GM23338 (cell line): ENCODE measurements at regions not wholly inside any gene's neighbourhood (a gene's known extent, or its start where the extent isn't known, plus 50 kb on each side); places are given as distances from the start of the nearest gene placed in this dataset.

Experiments
- ATAC-seq: fragments of 200-7000 bp; cut with Tn5 transposase; 3 replicates; pipeline ENCODE4 v1.9.1; 2020
- DNase-seq: peaks from one replicate; pipeline ENCODE4 v3.0.0-alpha.2; 2015; ENCODE audit warnings: low spot score
- H2AFZ ChIP-seq: fragments of 200-600 bp; sonication (generic); 2 replicates; pipeline ENCODE4 v1.8.0; 2016; ENCODE audit warnings: antibody characterized with exemption, mild to moderate bottlenecking, moderate library complexity
- H3F3A ChIP-seq: fragments of 200-600 bp; sonication (generic); replicated peaks from 2 replicates; pipeline ENCODE4 v1.8.0; 2017; ENCODE audit warnings: antibody characterized with exemption, mixed run types, low read depth
- H3K27ac ChIP-seq: fragments of 200-600 bp; sonication (generic); 2 replicates; pipeline ENCODE4 v1.6.1; 2016; ENCODE audit warnings: low read depth
- H3K27me3 ChIP-seq: fragments of 200-600 bp; sonication (generic); 2 replicates; pipeline ENCODE4 v1.8.0; 2016; ENCODE audit warnings: mild to moderate bottlenecking, mixed run types, moderate library complexity; ENCODE audit not compliant: insufficient read depth
- H3K36me3 ChIP-seq: fragments of 200-600 bp; sonication (generic); 2 replicates; pipeline ENCODE4 v1.8.0; 2016; ENCODE audit warnings: mild to moderate bottlenecking; ENCODE audit not compliant: insufficient read depth
- H3K4me1 ChIP-seq: fragments of 200-600 bp; sonication (generic); 2 replicates; pipeline ENCODE4 v1.8.0; 2016; ENCODE audit warnings: mild to moderate bottlenecking, moderate library complexity; ENCODE audit not compliant: insufficient read depth
- H3K4me2 ChIP-seq: fragments of 200-600 bp; sonication (generic); 2 replicates; pipeline ENCODE4 v1.7.1; 2017; ENCODE audit warnings: mixed run types
- H3K4me3 ChIP-seq: fragments of 200-600 bp; sonication (generic); 2 replicates; pipeline ENCODE4 v1.6.1; 2016; ENCODE audit warnings: mixed run types
- H3K79me2 ChIP-seq: fragments of 200-600 bp; sonication (generic); replicated peaks from 2 replicates; pipeline ENCODE4 v1.8.0; 2017; ENCODE audit warnings: mild to moderate bottlenecking; ENCODE audit not compliant: insufficient read depth
- H3K9me2 ChIP-seq: fragments of 200-600 bp; sonication (generic); 2 replicates; pipeline ENCODE4 v1.8.0; 2017; ENCODE audit not compliant: insufficient read depth
- H4K20me1 ChIP-seq: fragments of 200-600 bp; sonication (generic); replicated peaks from 2 replicates; pipeline ENCODE4 v1.8.0; 2017; ENCODE audit warnings: mild to moderate bottlenecking; ENCODE audit not compliant: insufficient read depth
- H3K27ac Mint-ChIP-seq: 2 replicates; pipeline ENCODE4 v1.8.0; 2020; ENCODE audit warnings: inconsistent platforms, mild to moderate bottlenecking, moderate library complexity, mixed read lengths
- H3K27me3 Mint-ChIP-seq: 3 replicates; pipeline ENCODE4 v1.8.0; 2022; ENCODE audit warnings: low read depth, mild to moderate bottlenecking, moderate library complexity, mixed read lengths, inconsistent platforms; ENCODE audit not compliant: insufficient read depth, poor library complexity
- H3K36me3 Mint-ChIP-seq: 3 replicates; pipeline ENCODE4 v1.8.0; 2021; ENCODE audit warnings: low read depth, mild to moderate bottlenecking, inconsistent platforms, moderate library complexity, mixed read lengths
- H3K4me1 Mint-ChIP-seq: 3 replicates; pipeline ENCODE4 v1.8.0; 2020; ENCODE audit warnings: mild to moderate bottlenecking, inconsistent platforms, mixed read lengths
- H3K4me3 Mint-ChIP-seq: 3 replicates; pipeline ENCODE4 v1.8.0; 2021; ENCODE audit warnings: moderate library complexity, mild to moderate bottlenecking, inconsistent platforms, mixed read lengths
- H3K9me3 Mint-ChIP-seq: 3 replicates; pipeline ENCODE4 v1.8.0; 2020; ENCODE audit warnings: moderate library complexity, mild to moderate bottlenecking, inconsistent platforms, mixed read lengths
- CREB1 ChIP-seq: fragments of 250-450 bp; sonication (Bioruptor Pico); IDR thresholded peaks from 2 replicates; pipeline ENCODE4 v1.5.0; 2020; ENCODE audit warnings: low read depth, mild to moderate bottlenecking, moderate library complexity
- CTCF ChIP-seq, 2 experiments: fragments of 200-600 bp in 1 of 2; sonication (generic) in 1 of 2; conservative IDR thresholded peaks; 2 replicates each; pipeline versions ENCODE4 v1.5.1 to v1.6.1; 2016 to 2017; ENCODE audit warnings: antibody characterized with exemption in 2 of 2, low read depth in 2 of 2, mild to moderate bottlenecking in 2 of 2, moderate library complexity in 1 of 2
- ETS1 ChIP-seq: IDR thresholded peaks from 2 replicates; pipeline ENCODE4 v1.6.1; 2016; ENCODE audit warnings: antibody characterized with exemption
- EZH2 ChIP-seq: fragments of 200-600 bp; sonication (generic); IDR thresholded peaks from one replicate; pipeline ENCODE4 v1.8.0; 2017; ENCODE audit warnings: antibody characterized with exemption, mild to moderate bottlenecking, low read depth; ENCODE audit not compliant: unreplicated experiment
- EZH2phosphoT487 ChIP-seq: fragments of 200-600 bp; sonication (generic); IDR thresholded peaks from one replicate; pipeline ENCODE4 v1.8.1; 2018; ENCODE audit warnings: antibody characterized with exemption; ENCODE audit not compliant: unreplicated experiment
- JUNB ChIP-seq: IDR thresholded peaks from one replicate; pipeline ENCODE4 v1.6.1; 2016; ENCODE audit warnings: antibody characterized with exemption; ENCODE audit not compliant: unreplicated experiment
- NANOG ChIP-seq: IDR thresholded peaks from 2 replicates; pipeline ENCODE4 v1.6.1; 2016; ENCODE audit warnings: antibody characterized with exemption, borderline replicate concordance
- POLR2AphosphoS5 ChIP-seq: IDR thresholded peaks from 2 replicates; pipeline ENCODE4 v1.6.1; 2016; ENCODE audit warnings: antibody characterized with exemption, low read depth
- STAT1 ChIP-seq: IDR thresholded peaks from one replicate; pipeline ENCODE4 v1.6.1; 2016; ENCODE audit warnings: antibody characterized with exemption; ENCODE audit not compliant: unreplicated experiment
- ZNF114 ChIP-seq: fragments of 250-450 bp; sonication (Bioruptor Pico); IDR thresholded peaks from 2 replicates; pipeline ENCODE4 v1.5.0; 2020; ENCODE audit warnings: mild to moderate bottlenecking, moderate library complexity
- ZNF331 ChIP-seq: fragments of 250-450 bp; sonication (Bioruptor Pico); IDR thresholded peaks from 2 replicates; pipeline ENCODE4 v1.5.0; 2020; ENCODE audit warnings: low read depth, mild to moderate bottlenecking, moderate library complexity
- ZNF462 ChIP-seq: fragments of 250-450 bp; sonication (Bioruptor Pico); IDR thresholded peaks from 2 replicates; pipeline ENCODE4 v1.5.0; 2020; ENCODE audit warnings: mild to moderate bottlenecking, moderate library complexity
- TF ChIP-seq, protein P1 (sequence below): IDR thresholded peaks from one replicate; pipeline ENCODE4 v1.6.1; 2018; ENCODE audit warnings: antibody characterized with exemption; ENCODE audit not compliant: unreplicated experiment

- no peaks in the 10 kb centered on the region for H3K79me2 ChIP-seq
- H3K36me3 Mint-ChIP-seq = peaks cover 9% of the 10 kb centered on the region
- H3K27me3 ChIP-seq = no peaks in the 10 kb centered on the region
- peaks cover 7% of the 10 kb centered on the region for H3K4me1 ChIP-seq
- H3K36me3 ChIP-seq = no peaks in the 10 kb centered on the region
- H2AFZ ChIP-seq = peak overlapping the region; percentile 86; the same call in 1 of the 2 replicates
- peaks cover 6% of the 10 kb centered on the region; the same call in 1 of the 2 replicates for H3K9me2 ChIP-seq
- peak overlapping the region; percentile 26; the same call in 1 of the 2 replicates for H3K4me2 ChIP-seq
- peaks cover 5% of the 10 kb centered on the region for H3K27me3 Mint-ChIP-seq
- DNase-seq = no peak
- TF ChIP-seq STAT1 = no peak
- no peak for TF ChIP-seq CREB1
- no peak for TF ChIP-seq JUNB
- TF ChIP-seq EZH2phosphoT487 = no peak
- TF ChIP-seq ZNF114 (CRISPR knock-in tag) = no peak
- TF ChIP-seq NANOG = no peak
- TF ChIP-seq ZNF331 = no peak
- TF ChIP-seq, protein P1, sequence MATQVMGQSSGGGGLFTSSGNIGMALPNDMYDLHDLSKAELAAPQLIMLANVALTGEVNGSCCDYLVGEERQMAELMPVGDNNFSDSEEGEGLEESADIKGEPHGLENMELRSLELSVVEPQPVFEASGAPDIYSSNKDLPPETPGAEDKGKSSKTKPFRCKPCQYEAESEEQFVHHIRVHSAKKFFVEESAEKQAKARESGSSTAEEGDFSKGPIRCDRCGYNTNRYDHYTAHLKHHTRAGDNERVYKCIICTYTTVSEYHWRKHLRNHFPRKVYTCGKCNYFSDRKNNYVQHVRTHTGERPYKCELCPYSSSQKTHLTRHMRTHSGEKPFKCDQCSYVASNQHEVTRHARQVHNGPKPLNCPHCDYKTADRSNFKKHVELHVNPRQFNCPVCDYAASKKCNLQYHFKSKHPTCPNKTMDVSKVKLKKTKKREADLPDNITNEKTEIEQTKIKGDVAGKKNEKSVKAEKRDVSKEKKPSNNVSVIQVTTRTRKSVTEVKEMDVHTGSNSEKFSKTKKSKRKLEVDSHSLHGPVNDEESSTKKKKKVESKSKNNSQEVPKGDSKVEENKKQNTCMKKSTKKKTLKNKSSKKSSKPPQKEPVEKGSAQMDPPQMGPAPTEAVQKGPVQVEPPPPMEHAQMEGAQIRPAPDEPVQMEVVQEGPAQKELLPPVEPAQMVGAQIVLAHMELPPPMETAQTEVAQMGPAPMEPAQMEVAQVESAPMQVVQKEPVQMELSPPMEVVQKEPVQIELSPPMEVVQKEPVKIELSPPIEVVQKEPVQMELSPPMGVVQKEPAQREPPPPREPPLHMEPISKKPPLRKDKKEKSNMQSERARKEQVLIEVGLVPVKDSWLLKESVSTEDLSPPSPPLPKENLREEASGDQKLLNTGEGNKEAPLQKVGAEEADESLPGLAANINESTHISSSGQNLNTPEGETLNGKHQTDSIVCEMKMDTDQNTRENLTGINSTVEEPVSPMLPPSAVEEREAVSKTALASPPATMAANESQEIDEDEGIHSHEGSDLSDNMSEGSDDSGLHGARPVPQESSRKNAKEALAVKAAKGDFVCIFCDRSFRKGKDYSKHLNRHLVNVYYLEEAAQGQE = no peak
- TF ChIP-seq POLR2AphosphoS5 = no peak
- no peak for TF ChIP-seq EZH2
- no peak for TF ChIP-seq ETS1
- TF ChIP-seq ZNF462 = no peak
- TF ChIP-seq CTCF (conservative IDR thresholded peaks at IDR 0.05; ENCODE audit: low read depth in 2 of 2) = no peak
- H4K20me1 ChIP-seq = no peaks in the 10 kb centered on the region
- H3K9me3 Mint-ChIP-seq = peaks cover 10% of the 10 kb centered on the region; the same call in 2 of the 3 replicates
- H3K27ac Mint-ChIP-seq = no peak overlapping the region
- no peak for ATAC-seq
- H3K4me3 Mint-ChIP-seq = no peak overlapping the region
- H3K4me1 Mint-ChIP-seq = peaks cover 25% of the 10 kb centered on the region
- H3F3A ChIP-seq = no peaks in the 10 kb centered on the region
- H3K27ac ChIP-seq = no peak overlapping the region
- H3K4me3 ChIP-seq = no peak overlapping the region
Observed at GRCh38 chr5:53784596-53784995, 224.2 kb downstream of the NDUFS4 start.
